GM12878 (cell line): ENCODE measurements at regions not wholly inside any gene's neighbourhood (a gene's known extent, or its start where the extent isn't known, plus 50 kb on each side); places are given as distances from the start of the nearest gene placed in this dataset.
"Not testable (repeated sequence)": the region's sequence is repeated elsewhere in the genome, so short reads cannot be mapped to it uniquely, and the experiment has no call there.

Experiments
- ATAC-seq: fragments of 200-7000 bp; cut with Tn5 transposase; 3 replicates; pipeline ENCODE4 v1.9.1; 2020; ENCODE audit warnings: mild to moderate bottlenecking, moderate library complexity
- BruUV-seq: library from RNA; stranded (reverse); fragments of 400-500 nt; replicated peaks from 2 replicates; lab custom pipeline; 2021; lab: Mats Ljungman, UMichigan
- CTCF ChIA-PET: fragments of 300-600 bp; sonication (Branson Sonifier 250); formaldehyde crosslinking; extraction: SDS; loops from one replicate; lab custom pipeline; 2021; ENCODE audit warnings: inconsistent platforms; lab: Yijun Ruan, JAX
- POLR2A ChIA-PET: fragments of 350-600 bp; formaldehyde crosslinking; extraction: SDS; loops from one replicate; lab custom pipeline; 2021; ENCODE audit warnings: inconsistent platforms; lab: Charles Lee
- RAD21 ChIA-PET: fragments of 300-600 bp; sonication (Branson Sonifier 250); formaldehyde crosslinking; loops from one replicate; lab custom pipeline; 2023; ENCODE audit warnings: antibody characterized with exemption; ENCODE audit not compliant: unreplicated experiment; lab: Charles Lee
- SMC1A ChIA-PET: fragments of 300-600 bp; sonication (Branson Sonifier 250); formaldehyde crosslinking; loops from one replicate; lab custom pipeline; 2023; ENCODE audit not compliant: unreplicated experiment, uncharacterized antibody; lab: Charles Lee
- DNase-seq: peaks from one replicate; pipeline ENCODE4 v3.0.0-alpha.2; 2011; ENCODE audit warnings: low read depth, low spot score
- FAIRE-seq: peaks from 3 replicates; lab custom pipeline; 2011; peaks lifted over from hg19 to GRCh38; lab: Jason Lieb, UNC
- H2AFZ ChIP-seq: 2 replicates; pipeline ENCODE4 v1.6.0; 2011; ENCODE audit warnings: low read depth, low read length, control low read depth; ENCODE audit not compliant: control insufficient read depth
- H3K27ac ChIP-seq: 2 replicates; pipeline ENCODE4 v1.5.1; 2011; ENCODE audit warnings: control low read depth; ENCODE audit not compliant: control insufficient read depth, insufficient read depth
- H3K27me3 ChIP-seq, 2 experiments: replicated peaks in 1 of 2; 2 replicates each; pipeline versions ENCODE4 v1.6.0 to v1.6.1; 2011; ENCODE audit warnings: low read length in 1 of 2; ENCODE audit not compliant: control insufficient read depth in 2 of 2, insufficient read depth in 2 of 2
- H3K36me3 ChIP-seq, 2 experiments: 2 replicates each; pipeline ENCODE4 v1.5.1; 2011; ENCODE audit warnings: low read length in 1 of 2; ENCODE audit not compliant: control insufficient read depth in 2 of 2, insufficient read depth in 2 of 2
- H3K4me1 ChIP-seq: 2 replicates; pipeline ENCODE4 v1.6.1; 2011; ENCODE audit warnings: mild to moderate bottlenecking, low read length, moderate library complexity, mixed read lengths; ENCODE audit not compliant: control insufficient read depth, insufficient read depth
- H3K4me2 ChIP-seq: 2 replicates; pipeline ENCODE4 v1.6.0; 2011; ENCODE audit warnings: control low read depth; ENCODE audit not compliant: control insufficient read depth, insufficient read depth
- H3K4me3 ChIP-seq: fragments of 200-600 bp; sonication (generic); 2 replicates; pipeline ENCODE4 v1.5.1; 2016
- H3K79me2 ChIP-seq: 2 replicates; pipeline ENCODE4 v1.6.0; 2011; ENCODE audit warnings: low read length; ENCODE audit not compliant: control insufficient read depth, insufficient read depth
- H3K9ac ChIP-seq: 2 replicates; pipeline ENCODE4 v1.8.0; 2011; ENCODE audit warnings: low read length, control low read depth, mixed read lengths; ENCODE audit not compliant: control insufficient read depth, insufficient read depth
- H3K9me3 ChIP-seq: replicated peaks from 3 replicates; pipeline ENCODE4 v1.5.1; 2011; ENCODE audit warnings: mild to moderate bottlenecking, low read length; ENCODE audit not compliant: control insufficient read depth, insufficient read depth
- H4K20me1 ChIP-seq: 2 replicates; pipeline ENCODE4 v1.6.0; 2011; ENCODE audit not compliant: control insufficient read depth, insufficient read depth
- CBX5 ChIP-seq: sonication (generic); IDR thresholded peaks from 2 replicates; pipeline ENCODE4 v1.6.1; 2016; ENCODE audit warnings: low read depth, moderate library complexity, mild to moderate bottlenecking, inconsistent platforms
- EED ChIP-seq: sonication (generic); IDR thresholded peaks from 2 replicates; pipeline ENCODE4 v1.6.1; 2016; ENCODE audit warnings: antibody characterized with exemption, low read depth
- HDGF ChIP-seq: fragments of 450-650 bp; IDR thresholded peaks from 2 replicates; pipeline ENCODE4 v1.6.1; 2016; ENCODE audit warnings: antibody characterized with exemption
- IRF4 ChIP-seq: IDR thresholded peaks from 2 replicates; pipeline ENCODE4 v1.6.1; 2011; ENCODE audit warnings: low read depth, low read length
- NFIC ChIP-seq: IDR thresholded peaks from 2 replicates; pipeline ENCODE4 v1.6.1; 2012; ENCODE audit warnings: low read depth, mild to moderate bottlenecking, inconsistent platforms, low read length, moderate library complexity
- RUNX3 ChIP-seq: IDR thresholded peaks from 2 replicates; pipeline ENCODE4 v1.6.1; 2012; ENCODE audit warnings: low read length, inconsistent platforms
- USF2 ChIP-seq: IDR thresholded peaks from 2 replicates; pipeline ENCODE4 v1.6.1; 2011; ENCODE audit warnings: low read depth, low read length, improper control_type of control experiment, borderline replicate concordance
- ZNF207 ChIP-seq: fragments of 450-650 bp; IDR thresholded peaks from 2 replicates; pipeline ENCODE4 v1.6.1; 2014; ENCODE audit warnings: antibody characterized with exemption, mild to moderate bottlenecking, borderline replicate concordance
- WGBS: methylation state at CpG from one replicate; pipeline ENCODE4 v1.1.6; 2016; ENCODE audit warnings: low lambda C conversion rate; ENCODE audit not compliant: insufficient replicate concordance, insufficient coverage; ENCODE audit errors: missing lambda C conversion rate; 5-methylcytosine and 5-hydroxymethylcytosine counted together
- in situ Hi-C: fragments of 300-500 bp; cut with MboI; formaldehyde crosslinking; loops from 9 replicates; pipeline ENCODE4 v1.14.3; 2018; ENCODE audit warnings: mixed read lengths
- intact Hi-C: fragments of 100-400 bp; cut with micrococcal nuclease; formaldehyde crosslinking; loops from one replicate; pipeline ENCODE4 v1.14.2; 2022; ENCODE audit not compliant: unreplicated experiment

DNA sequence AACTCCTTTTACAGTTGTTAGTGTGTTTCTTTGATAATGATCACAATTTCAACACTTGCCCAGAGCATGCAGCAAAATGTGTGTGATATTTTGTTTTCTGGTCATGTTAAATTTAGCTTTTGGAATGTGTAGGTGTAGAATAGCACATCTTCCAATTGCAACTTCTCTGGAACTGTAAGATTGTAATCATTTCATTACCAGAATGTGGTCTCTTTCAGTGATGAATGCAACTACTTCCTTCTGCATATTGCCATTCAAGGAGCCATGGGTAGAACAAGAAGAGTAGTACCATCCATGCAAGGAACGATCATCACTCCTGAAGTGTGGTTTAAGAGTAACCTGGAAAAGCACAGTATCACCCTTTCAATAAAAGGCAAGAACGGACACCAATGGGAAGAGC, 548.8 kb upstream of the ZNF804A start:
- WGBS, result 28% methylated on average over 2 of the region's 2 CpGs
- BruUV-seq, result no TSS peak
- ChIA-PET CTCF (no interaction called here), RAD21 (no interaction called here), POLR2A (no interaction called here), SMC1A (interaction anchor here (0.7 kb wide), 1 partner anchor 1604 kb away, joined by 3 read pairs; no protein-coding TSS in a partner anchor)
- intact Hi-C loops (no loop called here), in situ Hi-C loops (no loop called here)
- H3K4me1 ChIP-seq, result no peaks in the 10 kb centered on the region
- no peak overlapping the region for H3K27ac ChIP-seq
- no peaks in the 10 kb centered on the region for H3K27me3 ChIP-seq
- H3K4me3 ChIP-seq, result no peak overlapping the region
- no peak overlapping the region for H3K9ac ChIP-seq
- H3K9me3 ChIP-seq, result no peaks in the 10 kb centered on the region
- H3K36me3 ChIP-seq, result no peaks in the 10 kb centered on the region
- H3K79me2 ChIP-seq, result no peaks in the 10 kb centered on the region
- TF ChIP-seq RUNX3 (peak; percentile 50; the same call in 1 of the 2 replicates), CBX5 (no peak), IRF4 (no peak)
- DNase-seq (no peak), FAIRE-seq (no peak), ATAC-seq (no peak)
- H4K20me1 ChIP-seq, result no peaks in the 10 kb centered on the region
- no peak overlapping the region for H2AFZ ChIP-seq
- H3K4me2 ChIP-seq, result no peak overlapping the region

DNA sequence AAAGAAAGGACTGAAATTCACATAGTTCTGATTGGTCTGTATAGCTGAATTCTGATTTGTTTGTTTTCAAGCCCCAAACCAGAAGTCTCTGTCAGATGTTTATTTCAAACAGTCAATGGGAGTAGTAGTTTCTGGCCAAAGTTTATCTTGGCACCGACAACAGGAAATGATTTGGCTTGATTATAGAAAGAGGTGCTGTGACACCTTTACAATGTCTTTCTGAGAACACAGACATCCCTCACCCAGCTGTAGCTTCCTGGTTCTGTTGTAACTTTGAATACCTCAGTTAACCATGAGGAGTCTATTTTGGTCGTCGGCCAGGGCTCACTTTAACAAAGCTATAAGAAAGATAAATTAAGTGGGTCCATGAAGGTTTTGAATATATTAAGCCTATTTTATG, 545.0 kb upstream of the ZNF804A start:
- POLR2A ChIA-PET, result no interaction called here

GRCh38 chr2:184054419-184054818, 543.9 kb upstream of the ZNF804A start:
- ATAC-seq, H3K27ac ChIP-seq, RAD21 ChIA-PET, H3K4me2 ChIP-seq, DNase-seq, BruUV-seq, H2AFZ ChIP-seq, FAIRE-seq, H3K4me3 ChIP-seq, H4K20me1 ChIP-seq, H3K36me3 ChIP-seq, POLR2A ChIA-PET, SMC1A ChIA-PET, H3K9me3 ChIP-seq, H3K9ac ChIP-seq, H3K4me1 ChIP-seq, intact Hi-C loops, in situ Hi-C loops, H3K27me3 ChIP-seq, CTCF ChIA-PET, H3K79me2 ChIP-seq: not testable (repeated sequence)
- WGBS, result 100% methylated on average over 1 of the region's 1 CpG

More for the DNA sequence above, 545.0 kb upstream of the ZNF804A start:
- FAIRE-seq, result no peak
- H3K4me3 ChIP-seq, result no peak overlapping the region
- no peak for ATAC-seq
- H3K9ac ChIP-seq, result no peak overlapping the region
- RAD21 ChIA-PET, result no interaction called here
- SMC1A ChIA-PET, result no interaction called here
- H3K27ac ChIP-seq, result no peak overlapping the region
- WGBS, result 5% methylated on average over 3 of the region's 3 CpGs
- CTCF ChIA-PET, result no interaction called here
- H3K79me2 ChIP-seq, result no peaks in the 10 kb centered on the region
- H3K9me3 ChIP-seq, result no peaks in the 10 kb centered on the region
- H3K4me2 ChIP-seq, result no peak overlapping the region
- H2AFZ ChIP-seq, result no peak overlapping the region
- no peaks in the 10 kb centered on the region for H3K4me1 ChIP-seq
- no peaks in the 10 kb centered on the region for H3K27me3 ChIP-seq
- no peaks in the 10 kb centered on the region for H3K36me3 ChIP-seq
- in situ Hi-C loops (no loop called here), intact Hi-C loops (no loop called here)
- DNase-seq, result no peak
- no peaks in the 10 kb centered on the region for H4K20me1 ChIP-seq
- TF ChIP-seq EED (no peak), NFIC (no peak), USF2 (no peak), HDGF (no peak), ZNF207 (no peak)
- no TSS peak for BruUV-seq
